CD4-positive, alpha-beta T cell treated with Interleukin-1 beta for 1 hour (primary cell): ENCODE measurements at regions not wholly inside any gene's neighbourhood (a gene's known extent, or its start where the extent isn't known, plus 50 kb on each side); places are given as distances from the start of the nearest gene placed in this dataset.
"Not testable (repeated sequence)": the region's sequence is repeated elsewhere in the genome, so short reads cannot be mapped to it uniquely, and the experiment has no call there.

Source experiments
- DNase-seq, 2 donors: peaks; one replicate each; pipeline ENCODE4 v3.0.0-alpha.2; 2020 to 2022

GRCh38 chr7:115260381-115260780 lies 338.5 kb downstream of the MDFIC start:
- no peak for DNase-seq

DNA sequence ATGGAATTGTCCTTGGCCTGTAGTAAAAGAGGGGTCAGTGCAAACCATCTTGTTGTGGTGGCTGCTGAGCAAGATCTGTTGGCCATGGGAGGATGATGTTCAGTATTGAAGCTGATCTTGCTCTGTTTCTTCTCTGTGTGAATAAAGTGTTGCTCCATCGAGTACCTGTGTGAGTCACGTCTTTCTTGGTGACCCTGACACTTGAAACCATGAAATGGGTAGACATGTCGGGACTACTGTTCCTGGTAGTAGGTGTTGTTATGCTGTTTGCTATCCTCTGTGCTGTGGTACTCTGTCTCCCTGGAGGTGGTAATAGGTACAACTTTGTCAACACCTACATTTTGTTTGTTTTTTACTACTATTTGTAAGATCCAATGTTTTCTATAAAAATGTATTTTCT lies 330.6 kb downstream of the MDFIC start:
- no peak for DNase-seq

DNA sequence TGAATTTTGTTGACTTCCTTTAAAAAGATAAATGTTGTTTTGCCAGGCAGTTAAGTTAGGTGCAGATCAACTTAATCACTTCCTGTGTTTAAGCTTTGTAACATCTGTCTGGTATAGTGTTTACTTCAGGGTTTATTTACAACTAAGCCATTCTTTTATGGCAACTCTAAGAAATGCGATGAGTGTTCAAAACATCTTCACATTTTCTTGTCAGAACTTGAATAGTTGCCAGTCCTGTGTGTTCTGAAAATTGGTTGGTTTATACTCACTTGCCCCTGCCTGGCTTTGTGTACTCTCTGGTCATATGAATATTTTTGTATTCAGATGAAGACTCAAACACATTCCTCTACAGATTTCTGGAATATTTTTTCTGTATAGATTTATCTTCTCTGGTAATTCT lies 327.2 kb downstream of the MDFIC start:
- DNase-seq: no peak

DNA sequence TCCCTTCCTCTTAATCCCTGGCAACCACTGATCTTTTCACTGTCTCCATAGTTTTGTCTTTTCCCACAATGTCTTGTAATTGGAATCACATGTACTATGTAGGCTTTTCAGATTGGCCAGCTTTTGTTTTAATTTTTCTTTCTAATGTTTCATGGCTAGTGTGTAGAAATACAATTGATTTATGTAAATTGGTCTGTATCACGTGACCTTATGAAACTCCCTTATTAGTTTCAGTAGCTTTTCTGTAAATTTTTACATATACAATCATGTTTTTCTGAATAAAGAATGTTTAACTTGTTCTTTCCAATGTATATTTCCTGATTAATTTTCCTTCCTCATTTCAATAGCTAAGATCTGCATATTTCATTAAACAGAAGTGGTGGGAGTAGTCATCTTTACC lies 319.3 kb downstream of the MDFIC start:
- DNase-seq: no peak

DNA sequence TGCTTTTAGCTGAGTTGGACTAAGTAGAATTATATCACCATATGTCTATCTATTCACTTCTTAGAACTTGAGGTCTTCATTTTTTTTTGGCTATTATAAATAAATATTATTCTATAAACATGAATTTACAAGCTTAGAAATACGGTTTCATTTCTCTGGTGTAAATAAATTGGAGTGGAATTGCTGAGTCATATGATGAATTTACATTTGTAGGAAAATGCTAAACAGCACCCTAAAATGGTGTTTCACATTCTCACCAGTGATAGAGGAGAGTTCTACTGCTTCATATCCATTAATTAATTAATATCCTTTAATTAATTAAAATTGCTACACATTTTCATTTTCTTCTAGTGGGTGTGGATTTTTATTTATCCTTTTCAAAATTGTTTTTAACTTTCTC lies 318.3 kb downstream of the MDFIC start:
- no peak for DNase-seq

GRCh38 chr7:115235075-115235474 lies 313.2 kb downstream of the MDFIC start:
- no peak for DNase-seq

DNA sequence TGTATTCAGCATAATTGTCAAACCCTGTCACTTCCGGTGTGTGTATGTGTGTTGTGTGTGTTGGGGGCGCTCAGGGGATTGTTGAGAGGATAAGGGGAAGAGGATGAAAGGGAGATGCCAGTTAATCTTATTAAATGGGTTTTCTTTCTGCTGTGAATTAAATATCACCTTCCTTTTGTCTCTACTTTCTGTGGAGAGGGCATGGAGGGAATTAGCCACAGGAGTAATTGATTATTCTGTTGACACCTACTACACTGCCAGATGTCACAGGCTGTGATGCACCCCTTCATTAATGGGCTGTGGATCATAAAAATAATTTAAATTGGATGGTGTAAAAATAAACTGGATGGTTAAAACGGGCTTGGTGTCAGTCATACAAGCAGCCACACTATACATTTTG lies 311.9 kb downstream of the MDFIC start:
- DNase-seq: no peak

GRCh38 chr7:115232041-115232440 lies 310.1 kb downstream of the MDFIC start:
- DNase-seq: no peak

DNA sequence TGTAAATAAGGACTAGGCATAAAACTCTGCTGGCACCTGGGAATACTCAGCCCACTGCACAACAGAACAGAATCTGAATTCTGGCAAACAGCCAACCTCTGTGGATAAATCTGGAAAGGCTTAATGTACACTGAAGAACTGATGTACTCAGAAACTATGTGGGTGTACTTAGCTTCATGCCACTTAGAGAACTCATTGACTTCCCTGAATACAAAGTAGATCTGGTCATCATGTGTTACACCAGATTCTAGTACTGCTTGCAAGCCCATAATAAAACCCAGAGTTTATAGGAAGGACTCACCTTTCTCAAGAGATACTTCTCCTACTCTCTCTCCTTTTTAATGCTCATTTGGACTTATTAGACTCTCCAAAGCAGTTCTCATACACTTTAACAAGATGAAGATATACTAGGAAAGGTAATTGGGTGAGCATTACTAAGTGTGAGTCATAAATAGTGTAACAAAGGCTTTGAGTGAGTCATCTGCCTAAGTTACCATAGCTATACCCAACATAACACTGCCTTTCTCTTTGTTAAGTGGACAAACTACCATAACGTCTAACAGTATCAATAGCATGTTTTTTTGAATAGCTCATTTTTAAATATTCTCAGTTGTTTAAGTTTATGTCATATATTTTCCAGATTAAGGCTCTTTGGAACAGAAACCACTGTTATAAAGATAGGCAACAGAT lies 309.1 kb downstream of the MDFIC start:
- peak in 1 of 2 donors; percentile 13 for DNase-seq

DNA sequence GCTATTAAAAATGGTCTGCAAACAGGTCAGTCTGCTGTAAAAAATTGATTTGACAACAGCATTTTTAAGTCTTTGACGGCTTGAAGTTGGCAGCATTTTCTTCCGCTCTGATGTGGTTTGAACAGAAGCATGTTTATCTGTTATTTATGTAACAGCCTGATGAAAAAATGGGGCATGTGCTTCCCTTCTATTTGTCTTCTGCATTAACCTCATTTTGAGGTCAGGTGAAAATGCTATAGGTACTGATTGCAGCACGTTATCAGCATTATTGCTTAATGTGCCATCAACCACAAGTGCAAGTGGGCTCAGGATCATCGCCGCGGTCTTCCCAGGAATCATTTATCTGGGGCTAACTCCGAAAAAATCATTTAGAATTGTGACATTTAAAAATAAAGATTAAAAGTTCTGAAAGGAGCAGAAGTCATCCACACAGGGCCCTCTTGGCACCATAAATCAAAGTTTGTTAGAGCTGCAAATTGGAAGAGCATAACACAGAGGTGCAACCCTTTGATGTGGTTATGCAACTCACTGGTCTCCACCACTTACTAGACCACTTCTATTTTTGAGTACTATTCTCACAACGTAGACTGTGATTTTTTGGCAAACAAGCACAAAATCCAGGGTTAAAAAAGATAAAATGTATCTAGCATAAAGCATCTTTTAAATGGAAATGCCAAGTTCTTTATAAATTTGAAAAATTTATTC lies 307.7 kb downstream of the MDFIC start:
- DNase-seq: peak in 1 of 2 donors; percentile 42

GRCh38 chr7:115227473-115228235 lies 305.8 kb downstream of the MDFIC start:
- DNase-seq: no peak

- DNase-seq: no peak
These were observed 304.5 kb downstream of the MDFIC start for GRCh38 chr7:115226410-115226809.

DNA sequence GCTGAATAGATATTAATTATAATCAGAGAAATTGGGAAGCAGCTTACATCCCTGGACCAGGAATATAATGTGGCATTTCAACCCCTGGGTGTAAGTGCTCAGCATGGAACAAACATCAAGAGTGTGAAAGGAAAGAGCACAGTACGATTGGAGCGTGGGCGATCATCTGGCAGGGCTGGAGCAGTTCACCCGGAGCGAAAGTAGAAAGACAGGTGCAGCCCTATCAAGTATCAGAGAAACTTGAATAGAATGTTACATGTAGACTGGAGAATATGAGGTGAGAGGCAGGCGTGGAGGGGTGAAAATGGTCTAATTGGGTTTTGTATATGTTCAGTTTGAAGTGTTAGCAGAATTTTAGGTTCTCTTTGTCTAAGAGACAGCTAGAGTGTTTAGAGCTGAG lies 303.0 kb downstream of the MDFIC start:
- no peak for DNase-seq

- no peak for DNase-seq
These were observed 302.1 kb downstream of the MDFIC start for GRCh38 chr7:115223959-115224358.

DNA sequence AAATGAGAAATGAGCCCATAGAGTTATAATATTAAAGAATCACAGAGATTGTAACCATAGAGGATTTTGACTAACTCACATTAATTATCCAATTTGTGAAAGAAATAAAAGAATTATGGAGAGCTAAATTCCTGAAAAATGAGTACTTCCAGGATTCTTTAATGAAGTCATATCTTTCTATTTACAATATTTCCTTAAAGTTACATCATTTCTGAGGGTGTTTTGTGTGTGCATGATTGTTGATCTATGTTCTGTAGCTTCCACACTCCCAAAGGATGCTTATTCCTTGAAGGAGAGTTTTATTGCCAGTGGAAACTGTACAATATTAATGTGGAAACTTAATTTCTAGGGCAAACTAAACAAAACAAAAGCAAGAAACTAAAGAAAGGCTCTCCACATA lies 299.6 kb downstream of the MDFIC start:
- DNase-seq: no peak

GRCh38 chr7:115218076-115218475 lies 296.2 kb downstream of the MDFIC start:
- DNase-seq: no peak

DNA sequence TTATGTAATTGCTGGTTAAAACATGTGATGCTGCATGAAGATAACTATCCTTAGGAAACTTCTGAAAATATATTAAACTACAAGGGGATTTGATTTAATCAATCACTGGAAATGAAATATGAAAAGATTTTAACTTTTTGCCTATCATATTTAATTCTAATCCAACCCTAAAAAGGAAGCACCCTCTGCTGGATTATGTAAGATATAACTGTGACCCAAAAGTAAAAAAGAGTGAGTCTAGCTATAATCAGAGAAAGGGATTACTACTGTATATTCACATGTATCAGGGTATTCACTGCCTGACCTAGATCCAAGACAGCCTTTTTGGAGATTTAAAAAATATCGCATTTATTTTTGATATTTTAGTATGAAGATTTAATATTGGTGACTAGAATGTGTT lies 295.5 kb downstream of the MDFIC start:
- DNase-seq: peak in 1 of 2 donors; percentile 26

GRCh38 chr7:115216652-115217051 lies 294.8 kb downstream of the MDFIC start:
- DNase-seq: no peak

- DNase-seq: no peak
These were observed 289.3 kb downstream of the MDFIC start for GRCh38 chr7:115211171-115211570.

GRCh38 chr7:115210552-115210951 lies 288.7 kb downstream of the MDFIC start:
- DNase-seq: no peak

DNA sequence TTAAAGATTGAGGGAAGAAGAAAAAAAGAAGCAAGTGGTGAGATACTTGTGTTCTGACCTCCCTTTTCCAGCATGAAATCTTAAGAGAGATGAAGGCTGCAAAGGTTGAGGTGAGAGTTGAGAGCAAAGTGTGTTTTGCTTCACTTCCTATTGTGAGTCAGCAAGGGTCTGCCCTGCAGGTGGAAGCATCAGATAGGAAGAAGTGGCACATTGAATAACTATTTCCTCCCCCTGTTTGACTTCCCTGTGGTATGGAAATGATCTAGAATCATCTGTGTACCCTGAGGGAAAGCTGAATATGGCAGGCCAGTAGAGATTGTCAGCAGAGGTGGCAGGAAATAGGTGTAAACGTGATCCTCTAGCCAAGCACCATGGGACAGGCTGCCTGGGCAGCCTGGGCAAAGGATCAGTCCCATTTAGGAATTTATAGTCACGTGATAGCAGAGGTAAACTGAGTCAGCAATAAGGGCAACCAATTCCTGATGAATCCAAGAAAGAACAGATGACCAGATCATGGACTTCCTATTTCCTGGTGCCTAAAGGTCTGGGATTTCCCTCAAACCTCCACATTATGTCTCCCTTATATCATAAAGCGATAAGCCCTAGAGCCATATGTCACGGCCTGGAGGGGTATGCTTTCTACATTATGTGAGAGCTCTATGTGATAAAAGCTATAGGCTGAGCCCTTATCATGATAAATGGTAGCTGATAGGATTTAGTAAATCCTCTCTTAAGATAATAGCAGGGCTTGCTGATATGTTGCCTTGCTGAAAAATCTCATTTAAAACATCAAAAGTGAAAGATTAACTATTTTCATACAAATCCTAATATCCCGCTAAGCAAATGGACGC lies 287.0 kb downstream of the MDFIC start:
- DNase-seq: no peak

GRCh38 chr7:115206374-115206773 lies 284.5 kb downstream of the MDFIC start:
- not testable (repeated sequence) for DNase-seq

DNA sequence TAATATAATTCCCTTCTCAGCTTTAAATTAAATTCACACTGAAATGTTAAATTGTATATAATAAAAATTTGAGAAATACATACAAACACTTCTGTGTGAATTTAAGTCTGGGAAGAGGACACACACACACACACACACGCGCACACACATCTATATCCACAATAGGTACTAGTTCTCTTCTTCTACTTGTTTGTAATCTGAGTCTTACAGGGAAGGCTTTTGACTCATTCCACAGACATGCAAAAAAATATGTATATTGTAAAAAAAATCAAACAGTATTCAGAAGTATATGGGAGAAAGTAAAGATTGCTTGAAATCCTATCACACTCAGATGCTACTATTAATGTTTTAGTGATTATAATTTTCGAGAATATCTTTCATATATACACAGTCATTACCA lies 276.2 kb downstream of the MDFIC start:
- DNase-seq: no peak
